ENCODE measurements at regions not wholly inside any gene's neighbourhood (a gene's known extent, or its start where the extent isn't known, plus 50 kb on each side); places are given as distances from the start of the nearest gene placed in this dataset.
A peak's percentile ranks its signal among the peaks of the same experiment; 100 is the strongest.

GRCh38 chr17:56648321-56648720, 54.8 kb downstream of the NOG start:
- DNase-seq, result no peak

GRCh38 chr17:56648806-56649205, 55.3 kb downstream of the NOG start:
- DNase-seq, result no peak

GRCh38 chr17:56652628-56653027, 59.1 kb downstream of the NOG start:
- no peak for DNase-seq

GRCh38 chr17:56653877-56654276, 60.4 kb downstream of the NOG start:
- DNase-seq, result peak; percentile 40

GRCh38 chr17:56656701-56657327, 63.3 kb downstream of the NOG start:
- no peak for DNase-seq

- DNase-seq, result no peak
These were observed 65.1 kb downstream of the NOG start for GRCh38 chr17:56658648-56659047.

GRCh38 chr17:56659622-56660021, 66.1 kb downstream of the NOG start:
- DNase-seq, result no peak

GRCh38 chr17:56661906-56662305, 68.4 kb downstream of the NOG start:
- DNase-seq, result no peak

- DNase-seq, result no peak
These were observed 72.4 kb downstream of the NOG start for GRCh38 chr17:56665864-56666263.

GRCh38 chr17:56667925-56668458, 74.5 kb downstream of the NOG start:
- no peak for DNase-seq

GRCh38 chr17:56672195-56672594, 78.7 kb downstream of the NOG start:
- DNase-seq, result no peak

GRCh38 chr17:56674401-56674925, 81.0 kb downstream of the NOG start:
- DNase-seq, result no peak

- no peak for DNase-seq
These were observed 82.6 kb downstream of the NOG start for GRCh38 chr17:56675876-56676660.

- no peak for DNase-seq
These were observed 83.3 kb downstream of the NOG start for GRCh38 chr17:56676810-56677209.

GRCh38 chr17:56678249-56679114, 85.0 kb downstream of the NOG start:
- no peak for DNase-seq

- no peak for DNase-seq
These were observed 85.7 kb downstream of the NOG start for GRCh38 chr17:56679115-56679776.

GRCh38 chr17:56679777-56680422, 86.4 kb downstream of the NOG start:
- no peak for DNase-seq

- DNase-seq, result no peak
These were observed 87.2 kb downstream of the NOG start for GRCh38 chr17:56680676-56681075.

GRCh38 chr17:56681561-56682266, 88.2 kb downstream of the NOG start:
- no peak for DNase-seq

- no peak for DNase-seq
These were observed 94.7 kb downstream of the NOG start for GRCh38 chr17:56688151-56688550.

All from activated T-cell treated with anti-CD3 and anti-CD28 coated beads for 4 hours (primary cell).